ENCODE measurements at regions not wholly inside any gene's neighbourhood (a gene's known extent, or its start where the extent isn't known, plus 50 kb on each side); places are given as distances from the start of the nearest gene placed in this dataset.
"Not testable (repeated sequence)": the region's sequence is repeated elsewhere in the genome, so short reads cannot be mapped to it uniquely, and the experiment has no call there.

GRCh38 chr2:192559587-192559986 is 364.9 kb upstream of the TMEFF2 start:
- no peaks in the 10 kb centered on the region for H3K4me1 Mint-ChIP-seq
- H3K4me3 Mint-ChIP-seq: no peak overlapping the region
- no peak overlapping the region for H3K27ac Mint-ChIP-seq
- TF ChIP-seq, protein P1, sequence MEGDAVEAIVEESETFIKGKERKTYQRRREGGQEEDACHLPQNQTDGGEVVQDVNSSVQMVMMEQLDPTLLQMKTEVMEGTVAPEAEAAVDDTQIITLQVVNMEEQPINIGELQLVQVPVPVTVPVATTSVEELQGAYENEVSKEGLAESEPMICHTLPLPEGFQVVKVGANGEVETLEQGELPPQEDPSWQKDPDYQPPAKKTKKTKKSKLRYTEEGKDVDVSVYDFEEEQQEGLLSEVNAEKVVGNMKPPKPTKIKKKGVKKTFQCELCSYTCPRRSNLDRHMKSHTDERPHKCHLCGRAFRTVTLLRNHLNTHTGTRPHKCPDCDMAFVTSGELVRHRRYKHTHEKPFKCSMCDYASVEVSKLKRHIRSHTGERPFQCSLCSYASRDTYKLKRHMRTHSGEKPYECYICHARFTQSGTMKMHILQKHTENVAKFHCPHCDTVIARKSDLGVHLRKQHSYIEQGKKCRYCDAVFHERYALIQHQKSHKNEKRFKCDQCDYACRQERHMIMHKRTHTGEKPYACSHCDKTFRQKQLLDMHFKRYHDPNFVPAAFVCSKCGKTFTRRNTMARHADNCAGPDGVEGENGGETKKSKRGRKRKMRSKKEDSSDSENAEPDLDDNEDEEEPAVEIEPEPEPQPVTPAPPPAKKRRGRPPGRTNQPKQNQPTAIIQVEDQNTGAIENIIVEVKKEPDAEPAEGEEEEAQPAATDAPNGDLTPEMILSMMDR (IDR thresholded peaks at IDR 0.05; ENCODE audit: unreplicated experiment in 3 of 3): no peak
- H3K9me3 Mint-ChIP-seq: peaks cover 2% of the 10 kb centered on the region
- no peaks in the 10 kb centered on the region for H3K27me3 Mint-ChIP-seq (ENCODE audit: low read depth)
- H3K36me3 Mint-ChIP-seq (ENCODE audit: low read depth): no peaks in the 10 kb centered on the region

- no peaks in the 10 kb centered on the region for H3K36me3 Mint-ChIP-seq (ENCODE audit: low read depth)
- no peaks in the 10 kb centered on the region for H3K4me1 Mint-ChIP-seq
- peaks cover 2% of the 10 kb centered on the region for H3K9me3 Mint-ChIP-seq
- TF ChIP-seq, protein P1 (IDR thresholded peaks at IDR 0.05; ENCODE audit: unreplicated experiment in 3 of 3): no peak
- H3K4me3 Mint-ChIP-seq: no peak overlapping the region
- no peak overlapping the region for H3K27ac Mint-ChIP-seq
- H3K27me3 Mint-ChIP-seq (ENCODE audit: low read depth): no peaks in the 10 kb centered on the region
Observed at GRCh38 chr2:192558637-192559036, 363.9 kb upstream of the TMEFF2 start.

DNA sequence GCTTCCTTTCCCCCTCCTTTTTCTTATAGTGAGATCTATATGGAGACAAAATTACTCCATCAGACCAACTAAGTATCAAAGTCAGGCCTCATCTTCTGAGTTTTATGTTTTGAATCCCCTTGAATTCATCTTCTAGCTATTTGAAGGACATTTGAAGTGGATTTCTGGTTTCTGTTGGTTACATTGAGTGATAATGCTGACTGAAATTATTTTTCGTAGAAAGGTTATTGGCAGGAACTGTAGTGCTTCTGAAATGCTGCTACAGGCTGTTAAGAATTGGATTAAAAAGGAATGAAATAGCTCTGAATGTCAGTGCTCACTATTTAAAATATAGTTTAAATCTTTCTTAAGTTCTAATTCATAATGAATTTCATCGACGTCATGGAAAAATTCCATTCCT is 361.0 kb upstream of the TMEFF2 start:
- no peaks in the 10 kb centered on the region for H3K27me3 Mint-ChIP-seq (ENCODE audit: low read depth)
- H3K36me3 Mint-ChIP-seq (ENCODE audit: low read depth): no peaks in the 10 kb centered on the region
- TF ChIP-seq, protein P1 (IDR thresholded peaks at IDR 0.05; ENCODE audit: unreplicated experiment in 3 of 3): no peak
- no peak overlapping the region for H3K4me3 Mint-ChIP-seq
- H3K4me1 Mint-ChIP-seq: no peaks in the 10 kb centered on the region
- H3K27ac Mint-ChIP-seq: no peak overlapping the region
- no peaks in the 10 kb centered on the region for H3K9me3 Mint-ChIP-seq

- Mint-ChIP-seq H3K36me3 (ENCODE audit: low read depth) (no peaks in the 10 kb centered on the region), H3K4me3 (no peak overlapping the region), H3K27ac (no peak overlapping the region), H3K9me3 (no peaks in the 10 kb centered on the region), H3K4me1 (no peaks in the 10 kb centered on the region), H3K27me3 (ENCODE audit: low read depth) (no peaks in the 10 kb centered on the region)
- TF ChIP-seq, protein P1 (IDR thresholded peaks at IDR 0.05; ENCODE audit: unreplicated experiment in 3 of 3): no peak
Observed at GRCh38 chr2:192551760-192552159, 357.0 kb upstream of the TMEFF2 start.

GRCh38 chr2:192546565-192546964 is 351.8 kb upstream of the TMEFF2 start:
- no peaks in the 10 kb centered on the region for H3K36me3 Mint-ChIP-seq (ENCODE audit: low read depth)
- H3K9me3 Mint-ChIP-seq: no peaks in the 10 kb centered on the region
- no peak overlapping the region for H3K27ac Mint-ChIP-seq
- H3K4me3 Mint-ChIP-seq: no peak overlapping the region
- TF ChIP-seq, protein P1 (IDR thresholded peaks at IDR 0.05; ENCODE audit: unreplicated experiment in 3 of 3): no peak
- H3K27me3 Mint-ChIP-seq (ENCODE audit: low read depth): no peaks in the 10 kb centered on the region
- peaks cover 19% of the 10 kb centered on the region for H3K4me1 Mint-ChIP-seq

GRCh38 chr2:192544371-192544955 is 349.7 kb upstream of the TMEFF2 start:
- H3K36me3 Mint-ChIP-seq (ENCODE audit: low read depth): no peaks in the 10 kb centered on the region
- TF ChIP-seq, protein P1 (IDR thresholded peaks at IDR 0.05; ENCODE audit: unreplicated experiment in 3 of 3): no peak
- no peaks in the 10 kb centered on the region for H3K27me3 Mint-ChIP-seq (ENCODE audit: low read depth)
- no peak overlapping the region for H3K4me3 Mint-ChIP-seq
- H3K27ac Mint-ChIP-seq: no peak overlapping the region
- peaks cover 19% of the 10 kb centered on the region for H3K4me1 Mint-ChIP-seq
- no peaks in the 10 kb centered on the region for H3K9me3 Mint-ChIP-seq

DNA sequence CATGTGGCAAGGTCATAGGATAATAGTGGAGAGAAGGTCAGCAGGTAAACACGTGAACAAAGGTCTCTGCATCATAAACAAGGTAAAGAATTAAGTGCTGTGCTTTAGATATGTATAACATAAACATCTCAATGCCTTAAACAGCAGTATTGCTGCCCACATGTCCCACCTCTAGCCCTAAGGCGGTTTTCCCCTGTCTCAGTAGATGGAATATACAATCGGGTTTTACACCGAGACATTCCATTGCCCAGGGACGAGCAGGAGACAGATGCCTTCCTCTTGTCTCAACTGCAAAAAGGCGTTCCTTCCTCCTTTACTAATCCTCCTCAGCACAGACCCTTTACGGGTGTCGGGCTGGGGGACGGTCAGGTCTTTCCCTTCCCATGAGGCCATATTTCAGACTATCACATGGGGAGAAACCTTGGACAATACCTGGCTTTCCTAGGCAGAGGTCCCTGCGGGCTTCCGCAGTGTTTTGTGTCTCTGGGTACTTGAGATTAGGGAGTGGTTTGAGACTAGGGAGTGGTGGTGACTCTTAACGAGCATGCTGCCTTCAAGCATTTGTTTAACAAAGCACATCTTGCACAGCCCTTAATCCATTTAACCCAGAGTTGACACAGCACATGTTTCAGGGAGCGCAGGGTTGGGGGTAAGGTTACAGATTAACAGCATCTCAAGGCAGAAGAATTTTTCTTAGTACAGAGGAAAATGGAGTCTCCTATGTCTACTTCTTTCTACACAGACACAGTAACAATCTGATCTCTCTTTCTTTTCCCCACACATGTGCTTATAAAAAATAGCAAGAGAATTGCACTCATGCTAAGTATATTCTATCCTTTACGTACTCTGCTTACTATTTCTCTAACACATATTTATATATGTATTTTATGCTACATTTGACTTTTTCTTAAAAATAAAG is 347.7 kb upstream of the TMEFF2 start:
- Mint-ChIP-seq H3K4me1 (peaks cover 19% of the 10 kb centered on the region), H3K27ac (peak overlapping the region in 2 of 3 experiments; percentile 82 to 83)
- H3K9me3 Mint-ChIP-seq; H3K36me3 Mint-ChIP-seq (ENCODE audit: low read depth); H3K27me3 Mint-ChIP-seq (ENCODE audit: low read depth); H3K4me3 Mint-ChIP-seq: not testable (repeated sequence)
